C4-2B (cell line): ENCODE measurements at regions not wholly inside any gene's neighbourhood (a gene's known extent, or its start where the extent isn't known, plus 50 kb on each side); places are given as distances from the start of the nearest gene placed in this dataset.

Experiments
- CTCF ChIP-seq: fragments of 450-650 bp; conservative IDR thresholded peaks from 2 replicates; pipeline ENCODE4 v1.5.1; 2017; ENCODE audit warnings: mild to moderate bottlenecking
- ZFX ChIP-seq: fragments of 450-650 bp; IDR thresholded peaks from 2 replicates; pipeline ENCODE4 v1.6.1; 2017

- TF ChIP-seq CTCF (no peak), ZFX (no peak)
These were observed 892.9 kb downstream of the EFNB2 start for GRCh38 chr13:105642511-105642958.
